DOHH2 (cell line): ENCODE measurements at regions not wholly inside any gene's neighbourhood (a gene's known extent, or its start where the extent isn't known, plus 50 kb on each side); places are given as distances from the start of the nearest gene placed in this dataset.

Experiments used
- CTCF ChIP-seq: fragments of 200-600 bp; sonication (generic); IDR thresholded peaks from one replicate; pipeline ENCODE4 v1.5.1; 2014; ENCODE audit warnings: antibody characterized with exemption, mild to moderate bottlenecking, low read depth, low read length; ENCODE audit not compliant: poor library complexity, severe bottlenecking
- EZH2phosphoT487 ChIP-seq: fragments of 200-600 bp; sonication (generic); IDR thresholded peaks from 2 replicates; pipeline ENCODE4 v1.6.1; 2017; ENCODE audit warnings: borderline replicate concordance, mild to moderate bottlenecking, antibody characterized with exemption, low read length, moderate library complexity, mixed read lengths

GRCh38 chr12:83848702-83849101, 1063.9 kb downstream of the SLC6A15 start:
- TF ChIP-seq CTCF (no peak), EZH2phosphoT487 (no peak)
